Natural killer cell (primary cell): ENCODE measurements at regions not wholly inside any gene's neighbourhood (a gene's known extent, or its start where the extent isn't known, plus 50 kb on each side); places are given as distances from the start of the nearest gene placed in this dataset.

Experiments used
- ATAC-seq, 3 donors: fragments of 150-1000 bp in 2 of 3; fragments of 200-7000 bp in 1 of 3; cut with Tn5 transposase; 1 replicate in 1 of 3; 2 replicates in 2 of 3; pipeline ENCODE4 v1.10.0; 2021; ENCODE audit warnings: mild to moderate bottlenecking in 2 of 3, moderate library complexity in 2 of 3
- DNase-seq, 2 donors: peaks; one replicate each; pipeline versions ENCODE4 v3.0.0 to v3.0.0-alpha.2; 2013 to 2021; ENCODE audit warnings: mixed read lengths in 1 of 2
- H3K27ac ChIP-seq: one replicate; pipeline ENCODE4 v1.5.1; 2013; ENCODE audit warnings: mild to moderate bottlenecking, low read length
- H3K27me3 ChIP-seq: one replicate; pipeline ENCODE4 v1.6.1; 2013; ENCODE audit warnings: low read length; ENCODE audit not compliant: control insufficient read depth, insufficient read depth
- H3K36me3 ChIP-seq: one replicate; pipeline ENCODE4 v1.6.1; 2013; ENCODE audit warnings: low read length; ENCODE audit not compliant: control insufficient read depth, insufficient read depth
- H3K4me1 ChIP-seq: one replicate; pipeline ENCODE4 v1.6.1; 2013; ENCODE audit warnings: low read length; ENCODE audit not compliant: control insufficient read depth, insufficient read depth
- H3K4me3 ChIP-seq: one replicate; pipeline ENCODE4 v1.5.1; 2013; ENCODE audit warnings: low read length
- H3K9me3 ChIP-seq: one replicate; pipeline ENCODE4 v1.6.1; 2013; ENCODE audit warnings: low read length; ENCODE audit not compliant: control insufficient read depth, insufficient read depth
- H3K27ac Mint-ChIP-seq, 2 donors: one replicate each; pipeline ENCODE4 v1.8.0; 2022; ENCODE audit warnings: mild to moderate bottlenecking in 2 of 2, mixed read lengths in 2 of 2, moderate library complexity in 1 of 2
- H3K27me3 Mint-ChIP-seq, 2 donors: one replicate each; pipeline ENCODE4 v1.8.0; 2022; ENCODE audit warnings: low read depth in 2 of 2, mixed read lengths in 2 of 2
- H3K36me3 Mint-ChIP-seq: one replicate; pipeline ENCODE4 v1.8.0; 2022; ENCODE audit warnings: mixed read lengths
- H3K4me1 Mint-ChIP-seq, 2 donors: one replicate each; pipeline ENCODE4 v1.8.0; 2022; ENCODE audit warnings: mixed read lengths in 2 of 2
- H3K4me3 Mint-ChIP-seq: one replicate; pipeline ENCODE4 v1.8.0; 2022; ENCODE audit warnings: mild to moderate bottlenecking, moderate library complexity, mixed read lengths
- H3K9me3 Mint-ChIP-seq, 2 donors: one replicate each; pipeline ENCODE4 v1.8.0; 2022; ENCODE audit warnings: mixed read lengths in 2 of 2
- WGBS: methylation state at CpG from one replicate; pipeline ENCODE4 v1.1.7; 2013; ENCODE audit warnings: missing lambda C conversion rate; ENCODE audit not compliant: insufficient coverage; 5-methylcytosine and 5-hydroxymethylcytosine counted together
- intact Hi-C: fragments of 100-400 bp; cut with micrococcal nuclease; formaldehyde crosslinking; loops from one replicate; pipeline ENCODE4 v1.14.2; 2022
- TF ChIP-seq, protein P1 (sequence below): fragments of 200-600 bp; IDR thresholded peaks from one replicate; pipeline ENCODE4 v1.8.0; 2022; ENCODE audit warnings: antibody characterized with exemption

- TF ChIP-seq, protein P1, sequence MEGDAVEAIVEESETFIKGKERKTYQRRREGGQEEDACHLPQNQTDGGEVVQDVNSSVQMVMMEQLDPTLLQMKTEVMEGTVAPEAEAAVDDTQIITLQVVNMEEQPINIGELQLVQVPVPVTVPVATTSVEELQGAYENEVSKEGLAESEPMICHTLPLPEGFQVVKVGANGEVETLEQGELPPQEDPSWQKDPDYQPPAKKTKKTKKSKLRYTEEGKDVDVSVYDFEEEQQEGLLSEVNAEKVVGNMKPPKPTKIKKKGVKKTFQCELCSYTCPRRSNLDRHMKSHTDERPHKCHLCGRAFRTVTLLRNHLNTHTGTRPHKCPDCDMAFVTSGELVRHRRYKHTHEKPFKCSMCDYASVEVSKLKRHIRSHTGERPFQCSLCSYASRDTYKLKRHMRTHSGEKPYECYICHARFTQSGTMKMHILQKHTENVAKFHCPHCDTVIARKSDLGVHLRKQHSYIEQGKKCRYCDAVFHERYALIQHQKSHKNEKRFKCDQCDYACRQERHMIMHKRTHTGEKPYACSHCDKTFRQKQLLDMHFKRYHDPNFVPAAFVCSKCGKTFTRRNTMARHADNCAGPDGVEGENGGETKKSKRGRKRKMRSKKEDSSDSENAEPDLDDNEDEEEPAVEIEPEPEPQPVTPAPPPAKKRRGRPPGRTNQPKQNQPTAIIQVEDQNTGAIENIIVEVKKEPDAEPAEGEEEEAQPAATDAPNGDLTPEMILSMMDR, result no peak
- Mint-ChIP-seq H3K4me3 (no peak overlapping the region), H3K27me3 (no peaks in the 10 kb centered on the region), H3K27ac (no peak overlapping the region), H3K36me3 (no peaks in the 10 kb centered on the region), H3K9me3 (no peaks in the 10 kb centered on the region), H3K4me1 (peaks cover 16 to 24% of the 10 kb centered on the region in 2 donors)
- peak in 1 of 2 donors; percentile 10 for DNase-seq
- Histone ChIP-seq H3K4me1 (peaks cover 12% of the 10 kb centered on the region), H3K36me3 (no peaks in the 10 kb centered on the region), H3K27me3 (no peaks in the 10 kb centered on the region), H3K27ac (no peak overlapping the region), H3K4me3 (no peak overlapping the region), H3K9me3 (no peaks in the 10 kb centered on the region)
- ATAC-seq, result no peak
- WGBS, result 88% methylated on average over 9 of the region's 10 CpGs
- intact Hi-C loops, result no loop called here
Observed at GRCh38 chr13:22103046-22104027, 432.5 kb downstream of the FGF9 start.

- Mint-ChIP-seq H3K27ac (no peak overlapping the region), H3K9me3 (no peaks in the 10 kb centered on the region), H3K4me3 (no peak overlapping the region), H3K4me1 (peaks cover 16 to 24% of the 10 kb centered on the region in 2 donors), H3K27me3 (no peaks in the 10 kb centered on the region), H3K36me3 (no peaks in the 10 kb centered on the region)
- TF ChIP-seq, protein P1, result no peak
- Histone ChIP-seq H3K27ac (no peak overlapping the region), H3K9me3 (no peaks in the 10 kb centered on the region), H3K4me3 (no peak overlapping the region), H3K4me1 (peaks cover 12% of the 10 kb centered on the region), H3K27me3 (no peaks in the 10 kb centered on the region), H3K36me3 (no peaks in the 10 kb centered on the region)
- intact Hi-C loops, result no loop called here
- ATAC-seq (no peak), DNase-seq (no peak)
- WGBS, result 95% methylated on average over 3 of the region's 3 CpGs
Observed at GRCh38 chr13:22106058-22106457, 435.2 kb downstream of the FGF9 start.

DNA sequence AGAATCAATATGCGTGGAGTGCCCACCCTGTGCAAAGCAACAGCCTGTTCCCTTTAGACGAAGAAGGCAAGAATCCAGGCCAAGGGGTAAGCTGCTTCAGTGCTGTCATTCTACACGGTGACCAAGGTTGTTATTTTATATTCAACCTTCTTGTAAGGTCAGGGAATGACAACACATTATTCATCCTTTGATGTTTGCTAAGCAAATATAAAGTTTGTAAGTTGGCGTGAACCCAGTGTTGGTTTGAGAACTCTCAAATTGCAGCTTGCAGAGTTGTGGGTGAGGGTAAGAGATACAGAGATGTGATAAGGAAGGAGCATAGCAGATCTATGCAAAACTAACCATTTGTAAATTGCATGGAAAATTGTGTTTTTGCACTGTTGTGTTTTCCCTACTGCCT lies 436.7 kb downstream of the FGF9 start:
- Mint-ChIP-seq H3K27me3 (no peaks in the 10 kb centered on the region), H3K9me3 (no peaks in the 10 kb centered on the region), H3K36me3 (no peaks in the 10 kb centered on the region), H3K4me1 (peaks cover 16 to 24% of the 10 kb centered on the region in 2 donors), H3K4me3 (no peak overlapping the region), H3K27ac (no peak overlapping the region)
- DNase-seq (peak in 1 of 2 donors; percentile 13), ATAC-seq (no peak)
- H3K27me3 ChIP-seq, result no peaks in the 10 kb centered on the region
- no peaks in the 10 kb centered on the region for H3K36me3 ChIP-seq
- intact Hi-C loops, result no loop called here
- 48% methylated on average over 4 of the region's 4 CpGs for WGBS
- H3K4me1 ChIP-seq, result peaks cover 12% of the 10 kb centered on the region
- TF ChIP-seq, protein P1, result no peak
- H3K4me3 ChIP-seq, result no peak overlapping the region
- H3K27ac ChIP-seq, result no peak overlapping the region
- no peaks in the 10 kb centered on the region for H3K9me3 ChIP-seq
